ENCODE measurements at regions not wholly inside any gene's neighbourhood (a gene's known extent, or its start where the extent isn't known, plus 50 kb on each side); places are given as distances from the start of the nearest gene placed in this dataset.

GRCh38 chr19:29429021-29429420 is 96.8 kb upstream of the VSTM2B start (continued):
- no peak for TF ChIP-seq EZH2 (IDR thresholded peaks at IDR 0.05)

- Histone ChIP-seq H3K4me3 (replicated peaks in 1 of 2; ENCODE audit: low read depth in 1 of 2, low read length in 2 of 2) (no peak overlapping the region), H3K4me1 (ENCODE audit: control insufficient read depth in 1 of 2, insufficient read depth in 2 of 2, low read length in 2 of 2) (peaks cover 3% of the 10 kb centered on the region in 2 experiments; a peak in 1 of 4 replicates), H3K36me3 (ENCODE audit: control insufficient read depth in 1 of 2, insufficient read depth in 2 of 2, low read length in 2 of 2) (no peaks in the 10 kb centered on the region), H3K9ac (ENCODE audit: low read length) (no peak overlapping the region), H3K27me3 (ENCODE audit: insufficient read depth, low read length) (peaks cover 4% of the 10 kb centered on the region; the same call in 1 of the 2 replicates), H3K9me3 (ENCODE audit: control insufficient read depth in 1 of 2, insufficient read depth in 1 of 2, low read depth in 1 of 2, low read length in 2 of 2) (no peaks in the 10 kb centered on the region), H3K79me2 (ENCODE audit: insufficient read depth, low read length) (no peaks in the 10 kb centered on the region), H4K20me1 (ENCODE audit: insufficient read depth) (no peaks in the 10 kb centered on the region), H3K4me2 (ENCODE audit: low read length) (no peak overlapping the region), H3K27ac (ENCODE audit: low read depth, low read length) (no peak overlapping the region), H3K9me2 (ENCODE audit: insufficient read depth) (no peaks in the 10 kb centered on the region), H2AFZ (ENCODE audit: low read depth, low read length, poor library complexity, severe bottlenecking) (no peak overlapping the region)
- ChIA-PET CTCF (no interaction called here), RAD21 (ENCODE audit: low non-redundant PET in 1 of 2, low total read pairs in 2 of 2, uncharacterized antibody in 2 of 2, unreplicated experiment in 2 of 2) (no interaction called here), POLR2A (no interaction called here)
- TF ChIP-seq SP1 (IDR thresholded peaks at IDR 0.05; ENCODE audit: low read depth) (no peak), CEBPB (IDR thresholded peaks at IDR 0.05; ENCODE audit: low read depth) (no peak), ZFX (IDR thresholded peaks at IDR 0.05) (no peak), TCF7L2 (IDR thresholded peaks at IDR 0.05; ENCODE audit: borderline replicate concordance, extremely low read depth, insufficient read depth, insufficient read length) (no peak), RAD21 (IDR thresholded peaks at IDR 0.05; ENCODE audit: low read depth) (no peak), POLR2AphosphoS5 (IDR thresholded peaks at IDR 0.05; ENCODE audit: low read depth, low read length) (no peak), EZH2phosphoT487 (IDR thresholded peaks at IDR 0.05; ENCODE audit: borderline replicate concordance) (no peak), CBX3 (IDR thresholded peaks at IDR 0.05; ENCODE audit: low read depth) (no peak), EZH2 (IDR thresholded peaks at IDR 0.05) (no peak), POLR2A (IDR thresholded peaks at IDR 0.05; ENCODE audit: borderline replicate concordance, extremely low read depth, insufficient read depth, insufficient read length) (no peak)
- intact Hi-C loops (cut with micrococcal nuclease), result no loop called here
- BruUV-seq (replicated peaks), result no TSS peak
- DNase-seq (ENCODE audit: low read depth, low spot score) (no peak), ATAC-seq (no peak)
These were observed 96.2 kb upstream of the VSTM2B start for GRCh38 chr19:29429581-29429980.

- H3K4me2 ChIP-seq (ENCODE audit: low read length), result no peak overlapping the region
- no peak overlapping the region for H3K27ac ChIP-seq (ENCODE audit: low read depth, low read length)
- ChIA-PET CTCF (no interaction called here), POLR2A (no interaction called here), RAD21 (ENCODE audit: low non-redundant PET in 1 of 2, low total read pairs in 2 of 2, uncharacterized antibody in 2 of 2, unreplicated experiment in 2 of 2) (no interaction called here)
- H3K9ac ChIP-seq (ENCODE audit: low read length), result no peak overlapping the region
- no peaks in the 10 kb centered on the region for H3K36me3 ChIP-seq (ENCODE audit: control insufficient read depth in 1 of 2, insufficient read depth in 2 of 2, low read length in 2 of 2)
- H3K4me1 ChIP-seq (ENCODE audit: control insufficient read depth in 1 of 2, insufficient read depth in 2 of 2, low read length in 2 of 2), result peaks cover 3% of the 10 kb centered on the region in 2 experiments; a peak in 1 of 4 replicates
- H3K9me2 ChIP-seq (ENCODE audit: insufficient read depth), result no peaks in the 10 kb centered on the region
- no peak for ATAC-seq
- BruUV-seq (replicated peaks), result no TSS peak
- no peaks in the 10 kb centered on the region for H3K79me2 ChIP-seq (ENCODE audit: insufficient read depth, low read length)
- H4K20me1 ChIP-seq (ENCODE audit: insufficient read depth), result no peaks in the 10 kb centered on the region
- H3K27me3 ChIP-seq (ENCODE audit: insufficient read depth, low read length), result peaks cover 4% of the 10 kb centered on the region; the same call in 1 of the 2 replicates
- H2AFZ ChIP-seq (ENCODE audit: low read depth, low read length, poor library complexity, severe bottlenecking), result no peak overlapping the region
- intact Hi-C loops (cut with micrococcal nuclease), result no loop called here
- H3K9me3 ChIP-seq (ENCODE audit: control insufficient read depth in 1 of 2, insufficient read depth in 1 of 2, low read depth in 1 of 2, low read length in 2 of 2), result no peaks in the 10 kb centered on the region
- H3K4me3 ChIP-seq (replicated peaks in 1 of 2; ENCODE audit: low read depth in 1 of 2, low read length in 2 of 2), result no peak overlapping the region
- DNase-seq (ENCODE audit: low read depth, low spot score), result no peak
- TF ChIP-seq CBX3 (IDR thresholded peaks at IDR 0.05; ENCODE audit: low read depth) (no peak), JUND (IDR thresholded peaks at IDR 0.05) (no peak), ZNF274 (IDR thresholded peaks at IDR 0.05; ENCODE audit: low read depth, low read length) (no peak), POLR2A (IDR thresholded peaks at IDR 0.05; ENCODE audit: borderline replicate concordance, extremely low read depth, insufficient read depth, insufficient read length) (no peak), EGR1 (IDR thresholded peaks at IDR 0.05; ENCODE audit: low read depth) (no peak), REST (IDR thresholded peaks at IDR 0.05; ENCODE audit: low read depth) (no peak), CEBPB (IDR thresholded peaks at IDR 0.05; ENCODE audit: low read depth) (no peak), MAX (IDR thresholded peaks at IDR 0.05) (no peak), EZH2 (IDR thresholded peaks at IDR 0.05) (no peak), SP1 (IDR thresholded peaks at IDR 0.05; ENCODE audit: low read depth) (no peak)
These were observed 94.5 kb upstream of the VSTM2B start for GRCh38 chr19:29431332-29431731.
